Astrocyte (in vitro differentiated cells and primary cell): ENCODE measurements at regions not wholly inside any gene's neighbourhood (a gene's known extent, or its start where the extent isn't known, plus 50 kb on each side); places are given as distances from the start of the nearest gene placed in this dataset.

Source experiments
- EZH2 ChIP-seq: IDR thresholded peaks from 2 replicates; pipeline ENCODE4 v1.6.1; 2012; ENCODE audit warnings: mild to moderate bottlenecking, low read length, inconsistent platforms; ENCODE audit not compliant: insufficient read depth
- TF ChIP-seq, protein P1 (sequence below): IDR thresholded peaks from 2 replicates; pipeline ENCODE4 v1.5.1; 2011; ENCODE audit warnings: low read depth, mild to moderate bottlenecking, inconsistent platforms, low read length, moderate library complexity; ENCODE audit not compliant: insufficient read depth

DNA sequence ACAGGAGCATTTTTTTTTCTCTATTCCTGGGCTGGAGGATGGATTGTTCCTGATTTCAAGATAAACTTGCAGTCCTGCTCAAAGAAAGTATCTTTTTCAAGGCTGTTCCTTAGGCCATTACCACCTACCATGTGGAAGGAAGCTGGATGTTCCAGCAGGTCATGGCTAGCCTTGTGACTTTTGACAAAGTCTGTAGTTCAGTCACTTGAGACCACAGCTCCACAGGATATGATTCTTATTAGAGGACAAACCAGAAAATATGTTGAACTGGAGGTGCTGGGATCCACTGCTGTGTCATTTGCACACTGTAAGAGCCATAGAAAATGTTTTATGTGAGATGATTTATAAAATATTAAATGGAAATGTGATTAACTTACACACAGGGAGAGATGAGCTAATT lies 184.2 kb upstream of the ACO1 start:
- no peak for TF ChIP-seq EZH2
- TF ChIP-seq, protein P1, sequence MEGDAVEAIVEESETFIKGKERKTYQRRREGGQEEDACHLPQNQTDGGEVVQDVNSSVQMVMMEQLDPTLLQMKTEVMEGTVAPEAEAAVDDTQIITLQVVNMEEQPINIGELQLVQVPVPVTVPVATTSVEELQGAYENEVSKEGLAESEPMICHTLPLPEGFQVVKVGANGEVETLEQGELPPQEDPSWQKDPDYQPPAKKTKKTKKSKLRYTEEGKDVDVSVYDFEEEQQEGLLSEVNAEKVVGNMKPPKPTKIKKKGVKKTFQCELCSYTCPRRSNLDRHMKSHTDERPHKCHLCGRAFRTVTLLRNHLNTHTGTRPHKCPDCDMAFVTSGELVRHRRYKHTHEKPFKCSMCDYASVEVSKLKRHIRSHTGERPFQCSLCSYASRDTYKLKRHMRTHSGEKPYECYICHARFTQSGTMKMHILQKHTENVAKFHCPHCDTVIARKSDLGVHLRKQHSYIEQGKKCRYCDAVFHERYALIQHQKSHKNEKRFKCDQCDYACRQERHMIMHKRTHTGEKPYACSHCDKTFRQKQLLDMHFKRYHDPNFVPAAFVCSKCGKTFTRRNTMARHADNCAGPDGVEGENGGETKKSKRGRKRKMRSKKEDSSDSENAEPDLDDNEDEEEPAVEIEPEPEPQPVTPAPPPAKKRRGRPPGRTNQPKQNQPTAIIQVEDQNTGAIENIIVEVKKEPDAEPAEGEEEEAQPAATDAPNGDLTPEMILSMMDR = no peak
